AG04449 (cell line): ENCODE measurements at regions not wholly inside any gene's neighbourhood (a gene's known extent, or its start where the extent isn't known, plus 50 kb on each side); places are given as distances from the start of the nearest gene placed in this dataset.

Source experiments
- CTCF ChIA-PET: fragments of 350-600 bp; formaldehyde crosslinking; extraction: SDS; loops from one replicate; lab custom pipeline; 2021; ENCODE audit warnings: antibody characterized with exemption; lab: Yijun Ruan, JAX
- POLR2A ChIA-PET: fragments of 400-600, 350-600 bp; formaldehyde crosslinking; extraction: SDS; loops from one replicate; lab custom pipeline; 2020; ENCODE audit warnings: antibody characterized with exemption, inconsistent platforms; lab: Yijun Ruan, JAX
- DNase-seq: peaks from one replicate; pipeline ENCODE4 v3.0.0-alpha.2; 2010; ENCODE audit warnings: low read depth, low spot score
- H3K4me3 ChIP-seq: 2 replicates; pipeline ENCODE4 v1.5.1; 2011; ENCODE audit warnings: low read depth, mild to moderate bottlenecking, control low read depth, low read length
- CTCF ChIP-seq: IDR thresholded peaks from one replicate; pipeline ENCODE4 v1.5.1; 2011; ENCODE audit warnings: mild to moderate bottlenecking, moderate library complexity, low read length, control low read depth, inconsistent platforms; ENCODE audit not compliant: insufficient read depth; ENCODE audit errors: missing control alignments

- TF ChIP-seq CTCF, result no peak
- no peak for DNase-seq
- ChIA-PET CTCF (no interaction called here), POLR2A (no interaction called here)
- no peak overlapping the region for H3K4me3 ChIP-seq
Measured at GRCh38 chr6:144617191-144617590, 332.1 kb downstream of the UTRN start.

- no peak overlapping the region for H3K4me3 ChIP-seq
- TF ChIP-seq CTCF, result no peak
- ChIA-PET POLR2A (no interaction called here), CTCF (no interaction called here)
- no peak for DNase-seq
Measured at GRCh38 chr6:144617708-144618107, 332.6 kb downstream of the UTRN start.

GRCh38 chr6:144619966-144620365, 334.8 kb downstream of the UTRN start:
- no peak overlapping the region for H3K4me3 ChIP-seq
- no peak for DNase-seq
- ChIA-PET POLR2A (no interaction called here), CTCF (interaction anchor here (1.2 kb wide), 1 partner anchor 11 kb away, joined by 4 read pairs; no protein-coding TSS in a partner anchor)
- no peak for TF ChIP-seq CTCF

- POLR2A ChIA-PET, result no interaction called here
Measured at GRCh38 chr6:144621332-144621731, 336.2 kb downstream of the UTRN start.

GRCh38 chr6:144624246-144624645, 339.1 kb downstream of the UTRN start:
- POLR2A ChIA-PET, result no interaction called here
- TF ChIP-seq CTCF, result no peak
- H3K4me3 ChIP-seq, result no peak overlapping the region
- CTCF ChIA-PET, result no interaction called here
- no peak for DNase-seq

More at GRCh38 chr6:144621332-144621731, 336.2 kb downstream of the UTRN start:
- CTCF ChIA-PET, result no interaction called here
- DNase-seq, result no peak
- no peak overlapping the region for H3K4me3 ChIP-seq
- no peak for TF ChIP-seq CTCF

GRCh38 chr6:144624716-144625115, 339.6 kb downstream of the UTRN start:
- TF ChIP-seq CTCF, result no peak
- DNase-seq, result no peak
- no peak overlapping the region for H3K4me3 ChIP-seq
- ChIA-PET POLR2A (no interaction called here), CTCF (no interaction called here)
